ENCODE measurements at regions not wholly inside any gene's neighbourhood (a gene's known extent, or its start where the extent isn't known, plus 50 kb on each side); places are given as distances from the start of the nearest gene placed in this dataset.

GRCh38 chr2:145731467-145731866 lies 1211.5 kb upstream of the ZEB2 start:
- Histone ChIP-seq H3K4me1 (no peaks in the 10 kb centered on the region), H3K4me3 (no peak overlapping the region), H3K27ac (no peak overlapping the region), H3K27me3 (no peaks in the 10 kb centered on the region), H3K9me3 (no peaks in the 10 kb centered on the region), H3K36me3 (no peaks in the 10 kb centered on the region)
- DNase-seq, result no peak
- WGBS, 2 donors, result 87 to 90% methylated on average over 4 of the region's 4 CpGs
- TF ChIP-seq CTCF (IDR thresholded peaks at IDR 0.05), result no peak
- TF ChIP-seq POLR2AphosphoS5 (IDR thresholded peaks at IDR 0.05), result no peak
- no peak for TF ChIP-seq POLR2A (IDR thresholded peaks at IDR 0.05)
- no peak for TF ChIP-seq EP300 (IDR thresholded peaks at IDR 0.05)
- intact Hi-C loops (cut with DNase I), result no loop called here

GRCh38 chr2:145729993-145730770 lies 1210.3 kb upstream of the ZEB2 start:
- WGBS, 2 donors, result 80 to 87% methylated on average over 5 of the region's 5 CpGs
- no peak for TF ChIP-seq EP300 (IDR thresholded peaks at IDR 0.05)
- no peak for TF ChIP-seq CTCF (IDR thresholded peaks at IDR 0.05)
- no peak for TF ChIP-seq POLR2A (IDR thresholded peaks at IDR 0.05)
- no peak for TF ChIP-seq POLR2AphosphoS5 (IDR thresholded peaks at IDR 0.05)
- no peak for DNase-seq
- Histone ChIP-seq H3K27ac (no peak overlapping the region), H3K4me3 (no peak overlapping the region), H3K4me1 (no peaks in the 10 kb centered on the region), H3K27me3 (no peaks in the 10 kb centered on the region), H3K9me3 (no peaks in the 10 kb centered on the region), H3K36me3 (no peaks in the 10 kb centered on the region)
- intact Hi-C loops (cut with DNase I), result no loop called here

- H3K9me3 ChIP-seq, result no peaks in the 10 kb centered on the region
- TF ChIP-seq EP300 (IDR thresholded peaks at IDR 0.05) (no peak), POLR2AphosphoS5 (IDR thresholded peaks at IDR 0.05) (no peak), POLR2A (IDR thresholded peaks at IDR 0.05) (no peak), CTCF (IDR thresholded peaks at IDR 0.05) (no peak)
- DNase-seq, result no peak
- WGBS, 2 donors, result 76 to 79% methylated on average over 5 of the region's 5 CpGs
- H3K4me3 ChIP-seq, result no peak overlapping the region
- intact Hi-C loops (cut with DNase I), result no loop called here
- no peak overlapping the region for H3K27ac ChIP-seq
- H3K27me3 ChIP-seq, result no peaks in the 10 kb centered on the region
- no peaks in the 10 kb centered on the region for H3K4me1 ChIP-seq
- H3K36me3 ChIP-seq, result no peaks in the 10 kb centered on the region
These were observed 1209.6 kb upstream of the ZEB2 start for GRCh38 chr2:145729481-145729880.

GRCh38 chr2:145728511-145728910 lies 1208.6 kb upstream of the ZEB2 start:
- Histone ChIP-seq H3K4me1 (no peaks in the 10 kb centered on the region), H3K27me3 (no peaks in the 10 kb centered on the region), H3K4me3 (no peak overlapping the region), H3K27ac (no peak overlapping the region), H3K36me3 (no peaks in the 10 kb centered on the region), H3K9me3 (no peaks in the 10 kb centered on the region)
- DNase-seq, result no peak
- WGBS, 2 donors, result 48 to 58% methylated on average over 1 of the region's 1 CpG
- intact Hi-C loops (cut with DNase I), result no loop called here
- TF ChIP-seq POLR2AphosphoS5 (IDR thresholded peaks at IDR 0.05), result no peak
- TF ChIP-seq EP300 (IDR thresholded peaks at IDR 0.05), result no peak
- TF ChIP-seq POLR2A (IDR thresholded peaks at IDR 0.05), result no peak
- TF ChIP-seq CTCF (IDR thresholded peaks at IDR 0.05), result no peak

- Histone ChIP-seq H3K9me3 (no peaks in the 10 kb centered on the region), H3K4me1 (no peaks in the 10 kb centered on the region), H3K36me3 (no peaks in the 10 kb centered on the region), H3K27me3 (no peaks in the 10 kb centered on the region), H3K27ac (no peak overlapping the region), H3K4me3 (no peak overlapping the region)
- WGBS, 2 donors, result 67 to 83% methylated on average over 3 of the region's 3 CpGs
- no peak for DNase-seq
- TF ChIP-seq CTCF (IDR thresholded peaks at IDR 0.05), result no peak
- no peak for TF ChIP-seq POLR2AphosphoS5 (IDR thresholded peaks at IDR 0.05)
- TF ChIP-seq POLR2A (IDR thresholded peaks at IDR 0.05), result no peak
- TF ChIP-seq EP300 (IDR thresholded peaks at IDR 0.05), result no peak
- intact Hi-C loops (cut with DNase I), result no loop called here
These were observed 1206.0 kb upstream of the ZEB2 start for GRCh38 chr2:145725876-145726275.

All from sigmoid colon (tissue), 6 donors.